ENCODE measurements at regions not wholly inside any gene's neighbourhood (a gene's known extent, or its start where the extent isn't known, plus 50 kb on each side); places are given as distances from the start of the nearest gene placed in this dataset.

DNA sequence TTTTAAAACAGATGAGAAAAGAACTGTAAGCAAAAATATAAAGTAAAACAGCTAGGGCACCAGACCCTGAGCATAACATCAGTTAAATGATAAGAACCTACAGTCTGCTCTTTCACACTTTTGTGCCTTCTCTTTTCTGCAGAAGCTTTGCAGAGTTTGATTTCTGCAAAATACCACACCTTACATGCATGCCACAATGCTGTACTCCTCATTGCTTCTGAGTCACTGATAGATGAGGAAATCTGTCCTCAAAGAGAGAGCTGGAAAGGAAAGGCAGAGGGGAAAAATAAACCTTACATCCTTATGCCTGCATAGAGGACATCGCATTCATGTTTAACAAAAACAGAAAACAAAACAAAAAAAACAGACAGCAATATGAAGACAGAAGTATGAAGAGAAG, 142.9 kb downstream of the ATPSCKMT start:
- Histone ChIP-seq H3K79me2 (ENCODE audit: control insufficient read depth, insufficient read depth, low read length) (no peaks in the 10 kb centered on the region), H2AFZ (ENCODE audit: control insufficient read depth, low read length) (no peak overlapping the region), H3K36me3 (ENCODE audit: control insufficient read depth in 2 of 2, extremely low read depth in 1 of 2, insufficient read depth in 2 of 2, low read length in 2 of 2) (no peaks in the 10 kb centered on the region), H3K4me1 (ENCODE audit: control insufficient read depth, extremely low read depth, insufficient read depth, low read length) (no peaks in the 10 kb centered on the region), H3K4me2 (ENCODE audit: control insufficient read depth, extremely low read depth, insufficient read depth, low read depth, low read length) (no peak overlapping the region), H3K9me1 (ENCODE audit: control insufficient read depth, extremely low read depth, insufficient read depth, low read length) (no peaks in the 10 kb centered on the region), H4K20me1 (ENCODE audit: control insufficient read depth, extremely low read depth, insufficient read depth, low read length) (no peaks in the 10 kb centered on the region), H3K27ac (ENCODE audit: control insufficient read depth, insufficient read depth, low read length) (no peak overlapping the region), H3K9ac (ENCODE audit: control insufficient read depth, extremely low read depth, insufficient read depth, low read length) (no peak overlapping the region), H3K9me3 (ENCODE audit: control insufficient read depth, low read depth, low read length) (no peaks in the 10 kb centered on the region), H3K27me3 (ENCODE audit: control insufficient read depth, extremely low read depth, insufficient read depth, low read length) (no peaks in the 10 kb centered on the region), H3K4me3 (ENCODE audit: control insufficient read depth in 2 of 3, extremely low read depth in 1 of 3, insufficient read depth in 2 of 3, low read depth in 1 of 3, low read length in 3 of 3) (no peak overlapping the region)
- no peak for FAIRE-seq
- dilution Hi-C loops (cut with MboI; ENCODE audit: extremely low pct_ligation_motif_present, low sequenced_read_pairs): no loop called here
- TF ChIP-seq, protein P1, sequence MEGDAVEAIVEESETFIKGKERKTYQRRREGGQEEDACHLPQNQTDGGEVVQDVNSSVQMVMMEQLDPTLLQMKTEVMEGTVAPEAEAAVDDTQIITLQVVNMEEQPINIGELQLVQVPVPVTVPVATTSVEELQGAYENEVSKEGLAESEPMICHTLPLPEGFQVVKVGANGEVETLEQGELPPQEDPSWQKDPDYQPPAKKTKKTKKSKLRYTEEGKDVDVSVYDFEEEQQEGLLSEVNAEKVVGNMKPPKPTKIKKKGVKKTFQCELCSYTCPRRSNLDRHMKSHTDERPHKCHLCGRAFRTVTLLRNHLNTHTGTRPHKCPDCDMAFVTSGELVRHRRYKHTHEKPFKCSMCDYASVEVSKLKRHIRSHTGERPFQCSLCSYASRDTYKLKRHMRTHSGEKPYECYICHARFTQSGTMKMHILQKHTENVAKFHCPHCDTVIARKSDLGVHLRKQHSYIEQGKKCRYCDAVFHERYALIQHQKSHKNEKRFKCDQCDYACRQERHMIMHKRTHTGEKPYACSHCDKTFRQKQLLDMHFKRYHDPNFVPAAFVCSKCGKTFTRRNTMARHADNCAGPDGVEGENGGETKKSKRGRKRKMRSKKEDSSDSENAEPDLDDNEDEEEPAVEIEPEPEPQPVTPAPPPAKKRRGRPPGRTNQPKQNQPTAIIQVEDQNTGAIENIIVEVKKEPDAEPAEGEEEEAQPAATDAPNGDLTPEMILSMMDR (optimal IDR thresholded peaks at IDR 0.05 in 1 of 3, IDR thresholded peaks at IDR 0.05 in 1 of 3, conservative IDR thresholded peaks at IDR 0.05 in 1 of 3; ENCODE audit: extremely low read depth in 1 of 3, insufficient read depth in 2 of 3, low read length in 3 of 3): no peak
- TF ChIP-seq EZH2 (IDR thresholded peaks at IDR 0.05; ENCODE audit: low read length): no peak
- DNase-seq (ENCODE audit: low read depth, low spot score): no peak

GRCh38 chr5:10106285-10106684, 143.4 kb downstream of the ATPSCKMT start:
- H3K4me2 ChIP-seq (ENCODE audit: control insufficient read depth, extremely low read depth, insufficient read depth, low read depth, low read length): no peak overlapping the region
- no peak overlapping the region for H3K9ac ChIP-seq (ENCODE audit: control insufficient read depth, extremely low read depth, insufficient read depth, low read length)
- H3K36me3 ChIP-seq (ENCODE audit: control insufficient read depth in 2 of 2, extremely low read depth in 1 of 2, insufficient read depth in 2 of 2, low read length in 2 of 2): no peaks in the 10 kb centered on the region
- H3K27me3 ChIP-seq (ENCODE audit: control insufficient read depth, extremely low read depth, insufficient read depth, low read length): no peaks in the 10 kb centered on the region
- FAIRE-seq: no peak
- H3K9me3 ChIP-seq (ENCODE audit: control insufficient read depth, low read depth, low read length): no peaks in the 10 kb centered on the region
- no peaks in the 10 kb centered on the region for H4K20me1 ChIP-seq (ENCODE audit: control insufficient read depth, extremely low read depth, insufficient read depth, low read length)
- no peak for DNase-seq (ENCODE audit: low read depth, low spot score)
- H3K4me3 ChIP-seq (ENCODE audit: control insufficient read depth in 2 of 3, extremely low read depth in 1 of 3, insufficient read depth in 2 of 3, low read depth in 1 of 3, low read length in 3 of 3): no peak overlapping the region
- H3K79me2 ChIP-seq (ENCODE audit: control insufficient read depth, insufficient read depth, low read length): no peaks in the 10 kb centered on the region
- H3K27ac ChIP-seq (ENCODE audit: control insufficient read depth, insufficient read depth, low read length): no peak overlapping the region
- TF ChIP-seq, protein P1 (optimal IDR thresholded peaks at IDR 0.05 in 1 of 3, IDR thresholded peaks at IDR 0.05 in 1 of 3, conservative IDR thresholded peaks at IDR 0.05 in 1 of 3; ENCODE audit: extremely low read depth in 1 of 3, insufficient read depth in 2 of 3, low read length in 3 of 3): no peak
- no peak for TF ChIP-seq EZH2 (IDR thresholded peaks at IDR 0.05; ENCODE audit: low read length)
- dilution Hi-C loops (cut with MboI; ENCODE audit: extremely low pct_ligation_motif_present, low sequenced_read_pairs): no loop called here
- H3K4me1 ChIP-seq (ENCODE audit: control insufficient read depth, extremely low read depth, insufficient read depth, low read length): no peaks in the 10 kb centered on the region
- no peaks in the 10 kb centered on the region for H3K9me1 ChIP-seq (ENCODE audit: control insufficient read depth, extremely low read depth, insufficient read depth, low read length)
- H2AFZ ChIP-seq (ENCODE audit: control insufficient read depth, low read length): no peak overlapping the region
